AG04449 (cell line): ENCODE measurements at regions not wholly inside any gene's neighbourhood (a gene's known extent, or its start where the extent isn't known, plus 50 kb on each side); places are given as distances from the start of the nearest gene placed in this dataset.

ENCODE experiments used
- CTCF ChIA-PET: fragments of 350-600 bp; formaldehyde crosslinking; extraction: SDS; loops from one replicate; lab custom pipeline; 2021; ENCODE audit warnings: antibody characterized with exemption; lab: Yijun Ruan, JAX
- POLR2A ChIA-PET: fragments of 400-600, 350-600 bp; formaldehyde crosslinking; extraction: SDS; loops from one replicate; lab custom pipeline; 2020; ENCODE audit warnings: antibody characterized with exemption, inconsistent platforms; lab: Yijun Ruan, JAX
- DNase-seq: peaks from one replicate; pipeline ENCODE4 v3.0.0-alpha.2; 2010; ENCODE audit warnings: low read depth, low spot score
- H3K4me3 ChIP-seq: 2 replicates; pipeline ENCODE4 v1.5.1; 2011; ENCODE audit warnings: low read depth, mild to moderate bottlenecking, control low read depth, low read length
- TF ChIP-seq, protein P1 (sequence below): IDR thresholded peaks from one replicate; pipeline ENCODE4 v1.5.1; 2011; ENCODE audit warnings: mild to moderate bottlenecking, moderate library complexity, low read length, control low read depth, inconsistent platforms; ENCODE audit not compliant: insufficient read depth; ENCODE audit errors: missing control alignments

DNA sequence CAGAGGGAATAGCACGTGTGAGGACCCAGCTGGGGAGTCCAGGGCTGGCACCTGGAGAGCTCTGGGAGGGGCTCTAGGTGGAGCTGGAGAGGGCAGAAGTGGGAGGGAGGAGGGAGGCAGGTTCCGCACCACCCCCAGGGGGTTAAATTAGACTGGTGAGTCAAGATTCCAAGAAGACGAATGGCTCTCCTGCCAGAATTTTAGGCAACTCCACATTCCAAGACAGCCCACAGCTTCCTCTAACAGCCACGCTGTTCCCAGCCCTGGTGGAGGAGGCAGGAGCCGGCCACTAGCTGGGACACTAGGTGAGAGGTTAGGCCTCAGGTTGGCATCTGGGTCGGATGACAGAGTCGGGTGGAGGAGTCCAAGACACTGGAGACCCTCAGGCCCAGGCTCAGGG, 60.2 kb downstream of the TFAP2C start:
- DNase-seq, result no peak
- H3K4me3 ChIP-seq, result no peak overlapping the region; the same call in 1 of the 2 replicates
- TF ChIP-seq, protein P1, sequence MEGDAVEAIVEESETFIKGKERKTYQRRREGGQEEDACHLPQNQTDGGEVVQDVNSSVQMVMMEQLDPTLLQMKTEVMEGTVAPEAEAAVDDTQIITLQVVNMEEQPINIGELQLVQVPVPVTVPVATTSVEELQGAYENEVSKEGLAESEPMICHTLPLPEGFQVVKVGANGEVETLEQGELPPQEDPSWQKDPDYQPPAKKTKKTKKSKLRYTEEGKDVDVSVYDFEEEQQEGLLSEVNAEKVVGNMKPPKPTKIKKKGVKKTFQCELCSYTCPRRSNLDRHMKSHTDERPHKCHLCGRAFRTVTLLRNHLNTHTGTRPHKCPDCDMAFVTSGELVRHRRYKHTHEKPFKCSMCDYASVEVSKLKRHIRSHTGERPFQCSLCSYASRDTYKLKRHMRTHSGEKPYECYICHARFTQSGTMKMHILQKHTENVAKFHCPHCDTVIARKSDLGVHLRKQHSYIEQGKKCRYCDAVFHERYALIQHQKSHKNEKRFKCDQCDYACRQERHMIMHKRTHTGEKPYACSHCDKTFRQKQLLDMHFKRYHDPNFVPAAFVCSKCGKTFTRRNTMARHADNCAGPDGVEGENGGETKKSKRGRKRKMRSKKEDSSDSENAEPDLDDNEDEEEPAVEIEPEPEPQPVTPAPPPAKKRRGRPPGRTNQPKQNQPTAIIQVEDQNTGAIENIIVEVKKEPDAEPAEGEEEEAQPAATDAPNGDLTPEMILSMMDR, result no peak
- POLR2A ChIA-PET, result no interaction called here
- CTCF ChIA-PET, result interaction anchor here (1.1 to 1.4 kb wide), 4 partner anchors 10 to 137 kb away, joined by 3 read pairs; no protein-coding TSS in a partner anchor

GRCh38 chr20:56689852-56690485, 60.9 kb downstream of the TFAP2C start:
- ChIA-PET POLR2A (no interaction called here), CTCF (interaction anchor here (0.7 to 1.4 kb wide), 5 partner anchors 10 to 136 kb away, joined by 3 read pairs; no protein-coding TSS in a partner anchor)
- TF ChIP-seq, protein P1, result no peak

DNA sequence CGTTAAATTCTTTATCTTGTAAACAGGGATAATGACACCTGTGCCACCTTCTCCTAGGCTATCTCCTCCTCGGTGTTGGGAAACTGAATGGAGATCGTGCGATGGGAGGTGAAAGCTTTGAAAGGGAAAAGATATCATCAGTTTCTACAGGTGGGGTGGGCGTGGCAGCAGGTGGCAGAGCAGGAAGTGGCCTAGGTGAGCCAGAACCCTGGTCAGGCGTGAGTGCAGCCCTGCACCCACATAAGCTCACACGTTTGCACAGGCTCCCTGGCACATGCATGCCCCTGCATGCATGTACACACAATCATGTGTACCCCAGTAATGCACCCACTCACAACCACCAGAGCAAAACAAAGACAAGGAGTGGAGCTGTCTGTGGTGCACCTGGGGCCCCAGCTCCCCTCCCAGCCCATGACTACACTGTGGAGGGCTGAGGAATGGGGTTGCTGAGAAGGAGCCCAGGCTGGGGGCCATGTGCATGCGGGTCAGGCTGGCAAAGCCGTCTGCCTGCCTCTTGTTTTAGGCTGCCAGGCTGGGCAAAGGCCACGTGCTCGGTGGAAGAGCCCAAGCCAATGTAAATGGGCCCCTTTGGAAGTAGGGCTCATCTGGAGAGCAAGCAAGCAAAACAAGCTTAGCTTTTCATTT, 61.5 kb downstream of the TFAP2C start:
- DNase-seq, result no peak
- POLR2A ChIA-PET, result no interaction called here

More at GRCh38 chr20:56689852-56690485, 60.9 kb downstream of the TFAP2C start:
- no peak for DNase-seq
- H3K4me3 ChIP-seq, result no peak overlapping the region

DNA sequence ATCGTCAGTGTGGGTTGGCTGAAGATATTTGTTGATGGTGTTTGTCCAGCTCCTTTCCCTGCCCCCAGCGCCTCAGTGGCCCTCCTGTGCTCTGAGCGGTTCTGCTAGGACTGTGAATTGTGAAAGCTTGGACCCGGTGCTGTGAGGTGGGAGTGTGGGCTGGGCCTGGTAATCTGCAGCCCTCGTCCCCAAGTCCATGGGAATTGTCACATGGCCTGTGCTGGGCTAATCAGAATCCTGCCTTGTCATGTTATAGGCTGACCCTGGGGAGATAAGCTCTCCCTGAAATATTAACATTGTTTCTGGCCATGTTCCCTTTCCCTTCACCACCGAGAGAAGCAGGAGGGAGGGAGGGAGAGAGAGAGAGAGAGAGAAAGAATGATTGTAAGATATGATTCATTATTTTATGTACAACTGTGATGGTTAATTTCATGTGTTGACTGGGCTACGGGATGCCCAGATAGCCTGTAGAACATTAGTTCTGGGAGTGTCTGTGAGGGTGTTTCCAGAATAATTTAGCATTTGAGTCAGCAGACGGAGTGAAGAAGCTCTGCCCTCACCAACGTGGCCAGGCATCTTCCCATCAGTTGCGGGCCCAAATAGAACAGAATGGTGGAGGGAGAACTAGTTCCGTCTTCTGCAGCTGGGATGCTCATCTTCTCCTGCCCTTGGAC, 62.4 kb downstream of the TFAP2C start:
- ChIA-PET POLR2A (no interaction called here), CTCF (interaction anchor here (1.7 kb wide), 1 partner anchor 61 kb away, joined by 5 read pairs; no protein-coding TSS in a partner anchor)
- DNase-seq, result no peak
- TF ChIP-seq, protein P1, result no peak
- H3K4me3 ChIP-seq, result no peak overlapping the region

More for the DNA sequence above, 61.5 kb downstream of the TFAP2C start:
- CTCF ChIA-PET, result interaction anchor here (0.7 to 1.7 kb wide), 5 partner anchors 9 to 61 kb away, joined by 3 to 5 read pairs (median 3); no protein-coding TSS in a partner anchor
- TF ChIP-seq, protein P1, result no peak
- H3K4me3 ChIP-seq, result no peak overlapping the region

DNA sequence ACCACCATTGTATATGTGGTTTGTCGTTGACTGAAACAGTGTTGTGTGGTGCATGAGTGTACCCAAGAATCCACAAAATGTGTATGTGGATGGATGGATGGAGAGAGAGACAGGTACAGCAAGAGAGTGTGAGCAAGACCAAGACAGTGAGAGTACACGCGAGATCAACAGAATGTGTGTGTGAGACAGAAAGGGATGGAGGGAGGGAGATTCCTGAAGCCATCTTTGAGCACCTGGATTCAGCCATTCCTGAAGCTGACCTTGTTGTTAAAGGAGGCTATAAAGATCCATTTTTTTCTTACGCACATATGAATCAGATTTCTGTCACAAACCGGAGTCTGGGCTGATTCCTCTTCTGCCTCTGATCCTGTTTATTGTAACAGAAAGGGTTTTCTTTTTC, 64.1 kb downstream of the TFAP2C start:
- CTCF ChIA-PET, result no interaction called here
- H3K4me3 ChIP-seq, result no peak overlapping the region
- TF ChIP-seq, protein P1, result no peak
- DNase-seq, result no peak
- POLR2A ChIA-PET, result no interaction called here
